Hepatic stellate cell (primary cell): ENCODE measurements at regions not wholly inside any gene's neighbourhood (a gene's known extent, or its start where the extent isn't known, plus 50 kb on each side); places are given as distances from the start of the nearest gene placed in this dataset.
"Not testable (repeated sequence)": the region's sequence is repeated elsewhere in the genome, so short reads cannot be mapped to it uniquely, and the experiment has no call there.

Experiments
- DNase-seq: peaks from one replicate; pipeline ENCODE4 v3.0.0; 2011; ENCODE audit warnings: low spot score

DNA sequence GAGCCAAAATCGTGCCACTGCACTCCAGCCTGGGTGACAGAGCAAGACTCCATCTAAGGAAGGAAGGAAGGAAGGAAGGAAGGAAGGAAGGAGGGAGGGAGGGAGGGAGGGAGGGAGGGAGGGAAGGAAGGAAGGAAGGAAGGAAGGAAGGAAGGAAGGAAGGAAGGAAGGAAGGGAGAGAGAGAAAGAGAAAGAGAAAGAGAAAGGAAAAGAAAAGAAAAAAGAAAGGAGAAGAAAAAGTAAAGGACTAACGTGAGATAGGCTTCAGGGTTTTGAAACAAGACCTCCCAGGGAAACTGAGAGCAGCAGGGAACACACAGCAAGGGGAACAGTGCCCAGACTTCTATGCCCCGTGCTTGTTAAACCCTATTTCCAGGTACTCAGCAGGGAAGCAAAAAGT, 278.7 kb downstream of the C16orf95 start:
- DNase-seq, result not testable (repeated sequence)

DNA sequence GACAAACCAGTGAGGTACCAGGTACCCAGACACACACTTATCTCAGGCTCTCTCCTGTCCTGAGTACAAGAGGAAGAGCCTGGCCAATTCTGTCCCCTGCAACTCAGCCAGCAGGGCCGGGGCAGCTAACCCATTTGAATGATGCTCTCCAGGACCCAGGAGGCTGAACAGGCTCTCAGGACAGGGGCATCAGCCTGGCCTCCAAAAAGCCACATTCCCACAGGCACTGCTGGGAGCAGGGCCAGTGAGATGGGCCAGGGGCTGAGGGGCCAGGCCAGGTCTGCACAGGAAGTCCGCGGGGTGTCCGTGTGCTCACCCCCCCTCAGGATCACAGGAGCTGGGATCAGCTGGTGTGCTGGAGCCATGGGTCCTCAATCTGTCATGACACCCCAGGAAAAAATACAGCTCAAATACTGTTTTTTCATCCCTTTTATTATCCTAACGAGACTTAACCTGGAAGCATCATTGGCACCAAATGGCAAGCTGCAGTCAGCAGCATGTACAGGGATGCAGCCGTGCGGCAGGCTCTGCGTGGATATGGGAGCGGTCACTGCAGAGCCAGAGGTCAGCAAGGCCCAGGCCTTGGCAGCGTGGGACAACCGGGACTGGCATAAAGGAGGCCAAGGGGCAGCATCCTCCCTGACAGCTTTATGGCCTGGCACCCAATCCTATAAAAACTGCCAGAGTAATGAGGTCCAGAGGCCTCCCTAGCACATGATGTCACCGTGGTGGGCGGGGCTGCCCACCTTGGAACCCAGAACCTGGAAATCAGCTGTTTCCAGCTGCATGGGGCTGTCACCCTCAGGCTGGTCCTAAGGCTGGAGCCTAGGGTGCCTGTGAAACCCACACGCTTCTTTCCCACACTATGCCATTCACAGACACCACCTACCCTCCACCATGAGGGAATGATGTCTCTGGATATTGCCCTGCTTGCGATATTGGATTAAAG, 276.7 kb downstream of the C16orf95 start:
- DNase-seq, result no peak

DNA sequence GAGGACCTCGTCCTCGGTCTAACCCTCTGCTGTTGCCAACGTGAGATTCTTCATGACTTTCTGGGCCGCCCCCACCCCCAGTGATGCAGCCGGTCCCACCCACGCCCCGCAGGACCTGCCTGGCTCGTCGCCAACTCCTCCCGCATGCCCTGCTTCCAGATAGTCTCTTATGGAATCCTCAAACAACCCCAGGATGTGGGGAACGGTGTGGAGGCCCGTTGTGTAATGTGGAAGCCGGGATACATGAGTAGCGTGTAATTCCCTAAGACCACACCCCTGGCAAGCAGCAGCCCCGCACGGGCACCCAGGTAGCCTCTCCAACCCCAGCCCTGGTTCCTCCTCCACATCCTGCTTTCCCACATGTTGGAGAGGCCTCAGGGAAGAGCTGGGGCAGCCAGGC, 275.9 kb downstream of the C16orf95 start:
- DNase-seq, result no peak

DNA sequence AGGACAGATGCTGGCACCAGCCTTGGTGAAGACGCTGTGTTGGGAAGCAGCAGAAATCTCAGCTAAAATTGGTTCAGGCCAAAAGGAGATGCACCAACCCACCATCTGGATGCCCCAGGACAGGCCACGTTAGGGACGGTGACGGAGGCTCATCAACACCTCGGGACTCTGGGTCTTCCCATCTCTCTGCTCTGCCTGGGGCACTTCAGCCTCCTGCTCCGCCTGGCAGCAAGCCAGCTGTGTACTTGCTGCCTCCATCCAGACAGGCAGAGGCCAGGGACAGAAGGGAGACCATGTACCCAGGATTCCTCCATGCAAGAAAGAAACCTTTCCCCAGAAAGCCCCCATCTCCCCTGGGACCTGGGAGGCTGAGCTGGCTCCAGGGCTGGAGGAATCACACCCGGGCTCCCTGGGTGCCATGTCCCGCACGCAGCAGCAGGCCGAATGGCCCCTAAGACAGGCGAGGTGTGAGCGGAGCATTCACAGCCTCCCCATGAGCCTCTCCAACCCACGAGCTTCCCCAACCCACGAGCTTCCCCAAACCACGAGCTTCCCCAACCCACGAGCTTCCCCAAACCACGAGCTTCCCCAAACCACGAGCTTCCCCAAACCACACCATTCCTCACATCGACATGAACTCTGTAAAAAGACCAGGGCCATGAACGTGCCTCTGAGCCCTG, 274.5 kb downstream of the C16orf95 start:
- no peak for DNase-seq

GRCh38 chr16:87043231-87044031, 273.8 kb downstream of the C16orf95 start:
- DNase-seq, result no peak

GRCh38 chr16:87044032-87044382, 273.2 kb downstream of the C16orf95 start:
- no peak for DNase-seq

- no peak for DNase-seq
Measured at GRCh38 chr16:87044829-87045228, 272.4 kb downstream of the C16orf95 start.

- no peak for DNase-seq
Measured at GRCh38 chr16:87045466-87046216, 271.6 kb downstream of the C16orf95 start.

- DNase-seq, result no peak
Measured at GRCh38 chr16:87046235-87046634, 271.0 kb downstream of the C16orf95 start.

DNA sequence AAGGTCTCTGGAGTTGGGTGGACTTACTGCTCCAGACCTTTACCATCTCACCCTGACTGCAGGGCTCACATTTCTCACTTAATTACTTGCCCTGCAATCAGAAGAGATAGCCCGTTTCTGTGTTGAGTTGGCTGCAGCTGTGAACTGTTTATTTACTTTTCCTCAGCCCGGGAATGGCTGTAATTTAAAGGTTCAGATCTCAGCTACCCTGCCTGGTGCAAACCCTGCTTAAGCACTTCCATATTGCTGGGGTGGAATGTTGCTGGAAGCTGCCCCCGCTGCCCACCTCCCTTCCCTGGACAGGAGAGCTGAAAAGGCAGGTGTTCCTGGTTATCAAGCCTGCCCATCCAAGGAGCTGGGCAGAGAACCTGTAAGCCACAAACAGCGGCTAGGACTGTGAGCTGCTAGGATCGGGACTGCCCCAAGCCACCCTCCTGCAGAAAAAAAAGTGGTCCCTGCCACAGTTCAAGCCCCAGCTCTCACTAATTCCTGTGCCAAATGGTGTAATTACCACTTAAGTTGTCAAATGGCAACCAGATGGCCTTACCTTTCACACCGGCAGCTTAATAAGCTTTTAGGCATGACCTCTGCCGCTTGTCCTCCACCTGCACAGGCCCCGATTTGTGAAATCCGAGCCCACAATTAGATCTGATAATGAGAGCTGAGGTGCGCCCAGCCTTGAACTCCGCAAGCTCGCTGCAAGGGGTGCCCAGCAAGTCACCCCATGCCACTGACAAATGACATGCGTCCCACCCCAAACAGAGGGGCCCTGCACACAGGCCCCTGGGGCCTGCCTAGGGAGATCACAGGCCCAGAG, 269.8 kb downstream of the C16orf95 start:
- no peak for DNase-seq

- no peak for DNase-seq
Measured at GRCh38 chr16:87048038-87048729, 269.0 kb downstream of the C16orf95 start.

DNA sequence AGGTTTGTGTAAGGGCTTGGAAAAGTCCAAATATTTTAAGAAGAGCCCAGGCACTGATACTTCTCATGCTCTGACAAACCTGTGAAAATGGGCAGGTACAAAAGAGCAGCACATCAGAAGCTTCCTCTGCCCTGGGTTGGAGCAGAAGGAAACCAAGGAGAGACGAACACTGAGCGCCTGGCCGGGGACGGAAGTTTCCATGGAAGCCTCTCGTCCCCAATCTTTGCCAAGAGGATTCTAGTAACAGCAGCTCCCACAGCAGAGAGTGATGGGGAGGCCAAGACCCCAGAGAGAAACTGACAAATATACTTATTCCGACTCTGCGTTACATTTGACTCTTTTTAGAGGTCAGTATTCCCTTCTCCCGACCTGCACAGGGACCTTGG, 268.5 kb downstream of the C16orf95 start:
- no peak for DNase-seq

DNA sequence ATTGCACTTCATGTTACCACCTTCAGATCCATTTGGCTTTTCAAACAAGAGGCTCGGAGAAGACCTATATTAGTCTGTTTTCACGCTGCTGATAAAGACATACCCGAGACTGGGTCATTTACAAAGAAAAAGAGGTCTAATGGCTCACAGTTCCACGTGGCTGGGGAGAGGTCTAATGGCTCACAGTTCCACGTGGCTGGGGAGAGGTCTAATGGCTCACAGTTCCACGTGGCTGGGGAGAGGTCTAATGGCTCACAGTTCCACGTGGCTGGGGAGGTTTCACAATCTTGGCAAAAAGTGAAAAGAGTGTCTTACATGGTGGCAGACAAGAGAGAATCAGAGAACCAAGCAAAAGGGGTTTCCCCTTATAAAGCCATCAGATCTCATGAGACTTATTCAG, 268.0 kb downstream of the C16orf95 start:
- DNase-seq, result not testable (repeated sequence)

DNA sequence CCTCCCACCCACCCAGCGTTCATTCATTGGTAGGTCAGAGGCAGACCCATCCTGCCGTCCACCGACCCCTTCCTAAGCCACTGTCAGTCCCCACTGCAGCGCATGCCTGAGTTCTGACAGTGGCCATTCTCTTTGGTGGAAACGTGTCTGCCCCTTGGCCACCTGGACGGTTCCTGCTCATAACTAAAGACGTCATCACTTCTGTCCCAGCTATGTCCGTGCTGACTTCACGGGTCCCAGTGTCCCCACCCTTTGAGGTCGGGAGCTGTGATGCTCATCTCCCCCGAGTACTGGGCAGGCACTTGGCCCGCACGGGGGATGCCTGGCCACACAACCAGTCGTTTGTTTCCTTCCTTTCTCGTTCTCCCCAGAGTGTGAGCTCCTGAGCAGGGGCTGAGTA, 267.1 kb downstream of the C16orf95 start:
- DNase-seq, result no peak

- no peak for DNase-seq
Measured at GRCh38 chr16:87051526-87052320, 265.5 kb downstream of the C16orf95 start.

DNA sequence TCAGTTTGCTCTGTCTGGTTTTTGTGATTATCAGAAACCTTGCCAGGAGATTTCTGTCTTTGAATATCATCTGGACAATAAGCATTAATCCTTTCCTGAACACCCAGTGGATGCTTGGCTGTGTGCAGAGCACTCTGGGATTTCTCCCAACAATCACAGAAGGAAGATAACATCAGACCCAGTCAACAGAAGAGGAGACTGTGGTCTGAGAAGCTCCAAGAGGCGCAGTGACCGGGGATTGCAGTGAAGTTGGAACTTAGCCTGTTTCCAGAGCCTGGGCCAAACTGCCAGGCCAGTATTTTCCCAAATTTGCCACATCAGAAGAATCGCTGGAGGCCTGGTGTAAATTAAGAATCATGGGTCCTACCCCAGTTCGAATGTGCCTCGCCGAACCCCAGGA, 264.7 kb downstream of the C16orf95 start:
- no peak for DNase-seq

DNA sequence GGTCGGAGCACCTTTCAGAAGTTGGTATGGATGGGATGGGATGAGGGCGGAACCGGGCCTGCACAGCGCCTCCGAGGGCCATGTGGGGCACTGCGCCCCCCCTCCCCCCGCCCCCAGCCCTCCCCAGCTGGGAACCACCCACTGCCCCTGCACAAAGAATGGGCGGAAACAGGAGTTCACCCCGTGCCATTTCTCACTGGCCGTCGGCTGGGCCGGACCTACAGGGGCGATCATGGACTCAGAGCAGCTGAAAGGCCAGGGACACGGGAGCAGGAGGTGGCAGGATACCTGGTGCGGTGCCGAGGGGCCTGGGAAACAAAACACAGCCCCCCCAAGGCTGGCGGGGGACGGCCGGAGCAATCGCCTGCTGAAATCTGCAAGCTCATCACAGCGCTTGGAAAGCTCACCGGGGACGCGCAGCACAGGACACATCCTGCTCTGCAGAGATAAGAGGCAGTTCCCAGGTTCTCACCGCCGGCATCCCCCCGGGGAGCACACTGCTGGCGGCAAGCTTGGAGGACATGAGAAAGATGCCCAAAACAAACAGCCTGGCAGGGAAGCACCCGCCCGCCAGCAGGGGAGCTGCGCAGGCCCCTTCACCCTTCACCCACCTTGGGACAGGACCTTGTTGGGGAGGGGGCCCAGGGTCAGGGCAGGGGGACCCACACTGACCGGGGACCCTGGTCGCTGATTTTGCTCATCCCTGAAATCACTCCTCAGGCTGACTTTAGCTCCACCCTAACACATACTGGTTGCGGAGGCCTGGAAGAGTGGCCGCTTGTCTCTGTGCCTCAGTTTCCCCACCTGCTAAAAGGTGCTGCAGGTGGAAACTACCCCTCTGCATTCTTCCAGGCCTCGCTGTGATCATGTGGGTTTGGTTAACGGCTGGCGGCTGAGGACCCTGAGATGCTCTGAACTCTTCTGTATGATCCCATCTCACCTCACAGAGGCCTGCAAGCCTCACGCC, 263.9 kb downstream of the C16orf95 start:
- no peak for DNase-seq

- no peak for DNase-seq
Measured at GRCh38 chr16:87054154-87054553, 263.0 kb downstream of the C16orf95 start.
